ENCODE measurements at regions not wholly inside any gene's neighbourhood (a gene's known extent, or its start where the extent isn't known, plus 50 kb on each side); places are given as distances from the start of the nearest gene placed in this dataset.
"Not testable (repeated sequence)": the region's sequence is repeated elsewhere in the genome, so short reads cannot be mapped to it uniquely, and the experiment has no call there.

DNA sequence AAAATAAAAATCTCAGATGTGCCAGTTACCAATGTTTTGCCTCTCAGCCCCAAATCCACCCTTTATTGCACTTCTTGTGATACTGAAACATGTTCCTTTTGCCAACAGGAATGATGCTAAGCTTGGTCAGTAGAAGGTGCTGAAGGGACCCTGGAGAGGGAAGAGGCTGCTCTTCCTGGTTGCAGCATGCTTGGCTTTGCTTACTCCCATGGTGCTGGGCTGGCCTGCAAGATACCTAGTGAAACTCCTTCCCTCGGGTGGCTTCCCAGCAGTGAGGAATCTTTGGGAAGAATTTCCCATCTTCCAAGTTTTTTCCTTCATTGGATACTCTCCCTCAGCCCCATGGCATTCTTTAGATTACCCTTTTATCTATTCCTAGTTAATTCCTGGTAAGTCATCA is 151.8 kb upstream of the TGFBR2 start:
- Histone ChIP-seq H3K4me3 (replicated peaks in 1 of 3) (no peak overlapping the region), H3K27ac (no peak overlapping the region), H3K27me3 (no peaks in the 10 kb centered on the region), H3K36me3 (no peaks in the 10 kb centered on the region), H3K4me1 (no peaks in the 10 kb centered on the region), H3K9me3 (no peaks in the 10 kb centered on the region)
- WGBS, 2 donors: 79% methylated on average over 1 of the region's 1 CpG
- intact Hi-C loops (cut with DNase I): no loop called here
- no peak for TF ChIP-seq POLR2A (IDR thresholded peaks at IDR 0.05)
- TF ChIP-seq, protein P1, sequence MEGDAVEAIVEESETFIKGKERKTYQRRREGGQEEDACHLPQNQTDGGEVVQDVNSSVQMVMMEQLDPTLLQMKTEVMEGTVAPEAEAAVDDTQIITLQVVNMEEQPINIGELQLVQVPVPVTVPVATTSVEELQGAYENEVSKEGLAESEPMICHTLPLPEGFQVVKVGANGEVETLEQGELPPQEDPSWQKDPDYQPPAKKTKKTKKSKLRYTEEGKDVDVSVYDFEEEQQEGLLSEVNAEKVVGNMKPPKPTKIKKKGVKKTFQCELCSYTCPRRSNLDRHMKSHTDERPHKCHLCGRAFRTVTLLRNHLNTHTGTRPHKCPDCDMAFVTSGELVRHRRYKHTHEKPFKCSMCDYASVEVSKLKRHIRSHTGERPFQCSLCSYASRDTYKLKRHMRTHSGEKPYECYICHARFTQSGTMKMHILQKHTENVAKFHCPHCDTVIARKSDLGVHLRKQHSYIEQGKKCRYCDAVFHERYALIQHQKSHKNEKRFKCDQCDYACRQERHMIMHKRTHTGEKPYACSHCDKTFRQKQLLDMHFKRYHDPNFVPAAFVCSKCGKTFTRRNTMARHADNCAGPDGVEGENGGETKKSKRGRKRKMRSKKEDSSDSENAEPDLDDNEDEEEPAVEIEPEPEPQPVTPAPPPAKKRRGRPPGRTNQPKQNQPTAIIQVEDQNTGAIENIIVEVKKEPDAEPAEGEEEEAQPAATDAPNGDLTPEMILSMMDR (IDR thresholded peaks at IDR 0.05): no peak
- no peak for DNase-seq

DNA sequence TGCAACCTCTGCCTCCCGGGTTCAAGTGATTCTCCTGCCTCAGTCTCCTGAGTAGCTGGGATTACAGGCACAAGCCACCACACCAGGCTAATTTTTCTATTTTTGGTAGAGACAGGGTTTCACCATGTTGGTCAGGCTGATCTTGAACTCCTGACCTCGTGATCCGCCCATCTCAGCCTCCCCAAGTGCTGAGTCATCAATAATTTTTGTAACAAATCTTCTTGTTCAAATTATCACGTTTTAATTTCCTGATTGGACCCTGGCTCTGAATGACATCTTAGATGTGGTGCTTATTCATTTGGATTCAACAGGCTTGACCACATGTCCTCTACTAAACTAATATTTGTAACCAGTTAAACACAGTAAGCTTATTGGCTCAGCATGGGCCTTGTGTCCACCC is 151.3 kb upstream of the TGFBR2 start:
- not testable (repeated sequence) for H3K4me1 ChIP-seq
- WGBS, 2 donors: 90 to 92% methylated on average over 4 of the region's 4 CpGs

DNA sequence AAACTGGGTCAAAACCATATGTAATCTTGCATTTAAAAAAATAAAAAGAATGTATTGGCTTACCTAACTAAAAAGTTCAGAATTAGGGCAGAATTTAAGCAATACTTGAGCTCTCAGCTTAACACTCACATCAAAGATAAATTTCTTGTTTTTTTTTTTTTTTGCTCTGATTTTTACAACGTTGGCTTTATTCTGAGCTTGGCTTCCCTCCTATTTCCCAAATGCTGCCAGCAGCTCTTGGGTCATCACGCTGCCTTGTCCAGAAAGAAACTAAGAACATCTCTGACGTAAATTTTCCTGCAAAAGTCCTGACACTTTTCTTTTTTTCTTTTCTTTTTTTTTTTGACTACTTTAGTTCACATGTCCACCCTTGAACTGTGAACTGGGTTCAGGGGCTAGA is 150.6 kb upstream of the TGFBR2 start:
- no peak overlapping the region for H3K27ac ChIP-seq
- H3K4me1 ChIP-seq: no peaks in the 10 kb centered on the region
- intact Hi-C loops (cut with DNase I): no loop called here
- 64 to 67% methylated on average over 3 of the region's 3 CpGs for WGBS, 2 donors
- H3K9me3 ChIP-seq: no peaks in the 10 kb centered on the region
- no peaks in the 10 kb centered on the region for H3K27me3 ChIP-seq
- H3K4me3 ChIP-seq (replicated peaks in 1 of 3): no peak overlapping the region
- DNase-seq: peak in 1 of 2 donors; percentile 5
- no peaks in the 10 kb centered on the region for H3K36me3 ChIP-seq
- TF ChIP-seq POLR2A (IDR thresholded peaks at IDR 0.05): no peak
- TF ChIP-seq, protein P1 (IDR thresholded peaks at IDR 0.05): no peak

More for the DNA sequence above, 151.3 kb upstream of the TGFBR2 start:
- H3K27me3 ChIP-seq; intact Hi-C loops (cut with DNase I); H3K4me3 ChIP-seq (replicated peaks in 1 of 3); H3K9me3 ChIP-seq; DNase-seq; H3K27ac ChIP-seq; H3K36me3 ChIP-seq: not testable (repeated sequence)

DNA sequence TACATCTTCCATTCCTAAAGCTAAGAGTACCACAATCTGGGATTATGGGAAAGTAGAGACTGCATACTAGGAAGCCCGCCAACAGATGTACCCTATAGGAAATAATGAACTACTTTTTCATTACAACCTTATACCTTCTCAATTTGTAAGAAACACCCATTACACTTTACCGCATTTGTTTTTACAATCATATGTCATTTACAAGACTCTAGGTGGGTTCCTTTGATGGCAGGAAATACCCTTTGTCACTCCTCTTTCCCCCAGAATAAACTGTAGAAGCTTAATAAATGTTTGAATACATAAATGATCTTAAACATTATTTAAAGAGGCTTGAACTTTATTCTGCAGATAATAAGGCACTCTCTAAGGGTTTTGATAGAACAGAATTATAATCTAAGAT is 150.1 kb upstream of the TGFBR2 start:
- Histone ChIP-seq H3K4me1 (no peaks in the 10 kb centered on the region), H3K27ac (peak overlapping the region in 1 of 3 donors; percentile 10)

DNA sequence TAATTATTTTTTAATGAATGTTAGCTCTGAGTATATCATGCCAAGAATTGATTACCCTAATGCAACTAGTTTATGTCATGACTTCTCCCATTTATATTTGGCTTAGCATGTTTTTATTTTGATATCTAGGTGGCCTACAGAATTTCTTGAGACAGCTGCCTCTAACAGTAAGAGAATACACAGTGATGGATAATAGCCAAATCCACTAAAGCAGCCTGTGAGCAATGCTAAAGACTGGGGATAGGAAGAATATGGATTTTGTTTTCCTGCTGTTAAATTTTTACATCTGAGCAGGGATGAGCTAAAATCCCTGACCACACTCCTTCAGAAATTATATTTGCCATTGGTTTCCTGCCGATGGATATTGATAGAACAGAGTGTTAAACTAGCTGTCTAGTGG is 149.3 kb upstream of the TGFBR2 start:
- no peak overlapping the region for H3K4me3 ChIP-seq (replicated peaks in 1 of 3)
- no peaks in the 10 kb centered on the region for H3K27me3 ChIP-seq
- no peaks in the 10 kb centered on the region for H3K36me3 ChIP-seq
- no peaks in the 10 kb centered on the region for H3K9me3 ChIP-seq
- DNase-seq: no peak
- H3K27ac ChIP-seq: no peak overlapping the region
- WGBS, 2 donors: 94 to 100% methylated on average over 1 of the region's 1 CpG
- intact Hi-C loops (cut with DNase I): no loop called here
- no peak for TF ChIP-seq POLR2A (IDR thresholded peaks at IDR 0.05)
- TF ChIP-seq, protein P1 (IDR thresholded peaks at IDR 0.05): no peak
- H3K4me1 ChIP-seq: no peaks in the 10 kb centered on the region

More for the DNA sequence above, 150.1 kb upstream of the TGFBR2 start:
- WGBS, 2 donors: 91 to 93% methylated on average over 2 of the region's 2 CpGs
- Histone ChIP-seq H3K27me3 (no peaks in the 10 kb centered on the region), H3K4me3 (replicated peaks in 1 of 3) (no peak overlapping the region), H3K9me3 (no peaks in the 10 kb centered on the region), H3K36me3 (no peaks in the 10 kb centered on the region)
- intact Hi-C loops (cut with DNase I): no loop called here
- TF ChIP-seq, protein P1 (IDR thresholded peaks at IDR 0.05): no peak
- TF ChIP-seq POLR2A (IDR thresholded peaks at IDR 0.05): no peak
- no peak for DNase-seq

DNA sequence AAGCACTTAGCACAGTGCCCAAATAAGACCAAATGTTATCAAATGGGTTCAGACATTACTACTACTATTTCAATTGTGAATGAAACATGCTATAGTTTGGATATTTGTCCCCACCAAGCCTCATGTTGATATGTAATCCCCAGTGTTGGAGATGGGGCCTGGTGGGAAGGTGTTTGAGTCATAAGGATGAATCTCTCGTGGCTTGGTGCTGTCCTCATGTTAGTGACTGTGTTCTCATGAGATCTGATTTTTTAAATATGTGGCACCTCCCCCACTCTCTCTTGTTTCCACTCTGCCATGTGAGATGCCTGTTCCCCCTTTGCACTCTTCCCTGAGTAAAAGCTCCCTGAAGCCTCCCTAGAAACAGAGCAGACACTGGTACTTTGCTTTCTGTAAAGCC is 148.7 kb upstream of the TGFBR2 start:
- Histone ChIP-seq H3K4me1 (no peaks in the 10 kb centered on the region), H3K27ac (no peak overlapping the region), H3K27me3 (no peaks in the 10 kb centered on the region), H3K9me3 (no peaks in the 10 kb centered on the region), H3K36me3 (no peaks in the 10 kb centered on the region), H3K4me3 (replicated peaks in 1 of 3) (no peak overlapping the region)
- intact Hi-C loops (cut with DNase I): no loop called here
- WGBS, 2 donors: 100% methylated on average over 1 of the region's 1 CpG
- DNase-seq: no peak
- TF ChIP-seq, protein P1 (IDR thresholded peaks at IDR 0.05): no peak
- TF ChIP-seq POLR2A (IDR thresholded peaks at IDR 0.05): no peak
